A549 (cell line): ENCODE measurements at regions not wholly inside any gene's neighbourhood (a gene's known extent, or its start where the extent isn't known, plus 50 kb on each side); places are given as distances from the start of the nearest gene placed in this dataset.

Experiments
- ATAC-seq, 2 experiments: fragments of 200-7000 bp in 1 of 2; fragments of >200 bp in 1 of 2; cut with Nextera tagmentation in 1 of 2; cut with Tn5 transposase in 1 of 2; 3 replicates each; pipeline versions ENCODE4 v1.8.0 to v1.9.1; 2018 to 2020; ENCODE audit warnings: mild to moderate bottlenecking in 1 of 2, moderate library complexity in 1 of 2
- CTCF ChIA-PET: fragments of 300-600 bp; sonication (Branson Sonifier 250); formaldehyde crosslinking; extraction: SDS; loops from one replicate; lab custom pipeline; 2021; ENCODE audit warnings: antibody characterized with exemption, inconsistent platforms; lab: Yijun Ruan, JAX
- POLR2A ChIA-PET: fragments of 350-600 bp; formaldehyde crosslinking; extraction: SDS; loops from one replicate; lab custom pipeline; 2021; ENCODE audit warnings: antibody characterized with exemption, inconsistent platforms; lab: Yijun Ruan, JAX
- DNase-seq, 2 experiments: peaks; one replicate each; pipeline versions ENCODE4 v3.0.0 to v3.0.0-alpha.2; 2011 to 2016; ENCODE audit warnings: low read depth in 1 of 2, low spot score in 1 of 2
- FAIRE-seq: peaks from 2 replicates; lab custom pipeline; 2011; peaks lifted over from hg19 to GRCh38; lab: Jason Lieb, UNC
- H3K27ac ChIP-seq, 2 experiments: fragments of >200 bp; sonication (Bioruptor Twin); formaldehyde crosslinking; 3 replicates each; pipeline ENCODE4 v1.5.1; 2016 to 2017
- H3K4me1 ChIP-seq: fragments of >200 bp; sonication (Bioruptor Twin); formaldehyde crosslinking; 3 replicates; pipeline ENCODE4 v1.6.1; 2016
- H3K4me2 ChIP-seq: fragments of >200 bp; sonication (Bioruptor Twin); formaldehyde crosslinking; 3 replicates; pipeline ENCODE4 v1.6.1; 2016
- H3K4me3 ChIP-seq: fragments of >200 bp; sonication (Bioruptor Twin); formaldehyde crosslinking; 3 replicates; pipeline ENCODE4 v1.5.1; 2016
- H3K9me3 ChIP-seq: fragments of >200 bp; sonication (Bioruptor Twin); formaldehyde crosslinking; 3 replicates; pipeline ENCODE4 v1.6.1; 2016
- CBX8 ChIP-seq: fragments of 200-600 bp; sonication (generic); IDR thresholded peaks from 2 replicates; pipeline ENCODE4 v1.6.1; 2016
- CHD2 ChIP-seq: fragments of 150-350 bp; IDR thresholded peaks from 2 replicates; pipeline ENCODE4 v1.6.1; 2014; ENCODE audit warnings: low read length; ENCODE audit not compliant: partially characterized antibody
- EHMT2 ChIP-seq: fragments of 200-600 bp; sonication (generic); IDR thresholded peaks from 2 replicates; pipeline ENCODE4 v1.6.1; 2016; ENCODE audit warnings: antibody characterized with exemption, low read depth, mild to moderate bottlenecking, moderate library complexity
- EP300 ChIP-seq, 2 experiments: fragments of >200 bp; sonication (Bioruptor Twin); formaldehyde crosslinking; IDR thresholded peaks; 2 replicates in 1 of 2; 3 replicates in 1 of 2; pipeline ENCODE4 v1.6.1; 2016 to 2017
- FOSB ChIP-seq: fragments of 250-450 bp; sonication (Bioruptor Pico); IDR thresholded peaks from 2 replicates; pipeline ENCODE4 v1.5.0; 2020; ENCODE audit warnings: mild to moderate bottlenecking, moderate library complexity
- FOSL2 ChIP-seq, 2 experiments: fragments of 450-650 bp in 1 of 2; fragments of >200 bp in 1 of 2; sonication (Bioruptor Twin) in 1 of 2; formaldehyde crosslinking; IDR thresholded peaks; 2 replicates each; pipeline versions ENCODE4 v1.5.0 to v1.6.1; 2016 to 2020; ENCODE audit warnings: mild to moderate bottlenecking in 1 of 2, moderate library complexity in 1 of 2
- FOXS1 ChIP-seq: fragments of 250-450 bp; sonication (Bioruptor Pico); IDR thresholded peaks from 2 replicates; pipeline ENCODE4 v1.5.0; 2020; ENCODE audit warnings: mild to moderate bottlenecking, moderate library complexity
- HDAC2 ChIP-seq: fragments of 200-600 bp; sonication (generic); IDR thresholded peaks from 2 replicates; pipeline ENCODE4 v1.6.1; 2016
- HEYL ChIP-seq: fragments of 250-450 bp; sonication (Bioruptor Pico); IDR thresholded peaks from 2 replicates; pipeline ENCODE4 v1.8.0; 2021; ENCODE audit warnings: mild to moderate bottlenecking, moderate library complexity
- HOXB5 ChIP-seq: fragments of 250-450 bp; sonication (Bioruptor Pico); IDR thresholded peaks from 2 replicates; pipeline ENCODE4 v1.5.0; 2020; ENCODE audit warnings: mild to moderate bottlenecking, moderate library complexity
- KDM1A ChIP-seq: fragments of 200-600 bp; sonication (generic); IDR thresholded peaks from 2 replicates; pipeline ENCODE4 v1.6.1; 2016; ENCODE audit warnings: low read depth, mild to moderate bottlenecking
- KDM5A ChIP-seq: fragments of 200-600 bp; sonication (generic); IDR thresholded peaks from 2 replicates; pipeline ENCODE4 v1.6.1; 2016; ENCODE audit warnings: antibody characterized with exemption, mild to moderate bottlenecking
- MAFK ChIP-seq: fragments of 450-650 bp; IDR thresholded peaks from 2 replicates; pipeline ENCODE4 v1.6.1; 2014; ENCODE audit not compliant: partially characterized antibody
- MAZ ChIP-seq: fragments of 150-350 bp; IDR thresholded peaks from 2 replicates; pipeline ENCODE4 v1.6.1; 2014; ENCODE audit warnings: antibody characterized with exemption, low read depth, low read length, borderline replicate concordance
- MYC ChIP-seq: IDR thresholded peaks from 2 replicates; pipeline ENCODE4 v1.6.1; 2012; ENCODE audit warnings: mild to moderate bottlenecking, inconsistent platforms, low read length, improper control_type of control experiment, borderline replicate concordance
- NFE2L2 ChIP-seq: fragments of 150-350 bp; conservative IDR thresholded peaks from 2 replicates; pipeline ENCODE4 v1.6.1; 2014; ENCODE audit warnings: low read length
- NPAS2 ChIP-seq: fragments of 250-450 bp; sonication (Bioruptor Pico); IDR thresholded peaks from 2 replicates; pipeline ENCODE4 v1.8.0; 2022; ENCODE audit warnings: mild to moderate bottlenecking, moderate library complexity, borderline replicate concordance
- POLR2AphosphoS2 ChIP-seq: conservative IDR thresholded peaks from 2 replicates; pipeline ENCODE4 v1.6.1; 2012; ENCODE audit warnings: low read length, improper control_type of control experiment, inconsistent platforms
- RCOR1 ChIP-seq: fragments of 150-350 bp; IDR thresholded peaks from 2 replicates; pipeline ENCODE4 v1.6.1; 2014; ENCODE audit warnings: antibody characterized with exemption, low read length, low read depth
- RFX5 ChIP-seq: fragments of 450-650 bp; IDR thresholded peaks from 2 replicates; pipeline ENCODE4 v1.7.1; 2014; ENCODE audit warnings: antibody characterized with exemption, mild to moderate bottlenecking, moderate library complexity
- SMC3 ChIP-seq: fragments of >200 bp; sonication (Bioruptor Twin); formaldehyde crosslinking; IDR thresholded peaks from 3 replicates; pipeline ENCODE4 v1.6.1; 2018; ENCODE audit warnings: inconsistent platforms
- TFCP2L1 ChIP-seq: fragments of 250-450 bp; sonication (Bioruptor Pico); IDR thresholded peaks from 2 replicates; pipeline ENCODE4 v1.5.0; 2021; ENCODE audit warnings: mild to moderate bottlenecking
- TP53 ChIP-seq: fragments of 250-450 bp; sonication (Bioruptor Pico); IDR thresholded peaks from 2 replicates; pipeline ENCODE4 v1.5.0; 2021; ENCODE audit warnings: mild to moderate bottlenecking, moderate library complexity
- ZC3H11A ChIP-seq: fragments of 450-650 bp; IDR thresholded peaks from 2 replicates; pipeline ENCODE4 v1.6.1; 2014; ENCODE audit warnings: antibody characterized with exemption, mild to moderate bottlenecking
- ZNF302 ChIP-seq: fragments of 250-450 bp; sonication (Bioruptor Pico); IDR thresholded peaks from 2 replicates; pipeline ENCODE4 v1.9.0; 2021; ENCODE audit warnings: inconsistent platforms, mild to moderate bottlenecking, moderate library complexity
- ZSCAN20 ChIP-seq: fragments of 250-450 bp; sonication (Bioruptor Pico); IDR thresholded peaks from 2 replicates; pipeline ENCODE4 v1.8.0; 2022; ENCODE audit warnings: mild to moderate bottlenecking, moderate library complexity
- WGBS: methylation state at CpG from one replicate; pipeline ENCODE4 v1.1.6; 2017; ENCODE audit errors: missing lambda C conversion rate; 5-methylcytosine and 5-hydroxymethylcytosine counted together
- TF ChIP-seq, protein P1 (sequence below): IDR thresholded peaks from 2 replicates; pipeline ENCODE4 v1.6.1; 2012
- TF ChIP-seq, protein P2 (sequence below): fragments of 250-450 bp; sonication (Bioruptor Pico); IDR thresholded peaks from 2 replicates; pipeline ENCODE4 v1.5.0; 2021; ENCODE audit warnings: mild to moderate bottlenecking, moderate library complexity, borderline replicate concordance
- TF ChIP-seq, protein P3 (sequence below): IDR thresholded peaks from 2 replicates; pipeline ENCODE4 v1.6.1; 2012; ENCODE audit warnings: low read depth, borderline replicate concordance
- TF ChIP-seq, protein P4 (sequence below): fragments of >200 bp; sonication (Bioruptor Twin); formaldehyde crosslinking; IDR thresholded peaks from 2 replicates; pipeline ENCODE4 v1.6.1; 2016

DNA sequence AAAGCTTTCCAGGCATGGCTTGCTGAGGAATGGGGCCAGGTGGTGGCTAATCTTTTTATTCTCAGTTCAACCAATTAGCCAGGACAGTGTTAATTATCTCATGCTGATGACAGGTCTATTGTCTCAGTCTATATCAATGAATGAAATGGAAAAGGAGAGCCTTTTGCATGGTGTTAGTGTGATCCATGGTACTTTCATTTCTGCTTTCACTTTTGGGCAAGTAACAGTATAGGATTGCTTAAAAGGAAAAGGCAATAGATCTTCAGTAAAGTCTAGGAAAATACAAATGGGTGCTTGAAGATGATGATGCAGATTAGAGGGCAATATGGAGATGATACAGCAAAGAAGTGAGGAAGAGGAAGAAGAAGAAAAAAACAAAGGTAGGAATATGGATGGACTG lies 430.3 kb downstream of the TFAP2A start:
- Histone ChIP-seq H3K4me2 (no peak overlapping the region), H3K27ac (no peak overlapping the region), H3K4me1 (no peaks in the 10 kb centered on the region), H3K4me3 (no peak overlapping the region), H3K9me3 (0 out of 3 replicates have a peak, but pooled peaks cover 8% of the 10 kb centered on the region)
- CTCF ChIA-PET = no interaction called here
- TF ChIP-seq MYC (no peak), ZC3H11A (no peak), HDAC2 (no peak), SMC3 (no peak), KDM1A (no peak), EP300 (IDR thresholded peaks at IDR 0.05) (no peak), KDM5A (no peak), FOXS1 (CRISPR knock-in tag) (no peak), ZNF302 (CRISPR knock-in tag) (no peak), RCOR1 (no peak), EHMT2 (no peak), MAFK (no peak), NFE2L2 (no peak)
- TF ChIP-seq, protein P1, sequence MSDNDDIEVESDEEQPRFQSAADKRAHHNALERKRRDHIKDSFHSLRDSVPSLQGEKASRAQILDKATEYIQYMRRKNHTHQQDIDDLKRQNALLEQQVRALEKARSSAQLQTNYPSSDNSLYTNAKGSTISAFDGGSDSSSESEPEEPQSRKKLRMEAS = no peak
- TF ChIP-seq, protein P2, sequence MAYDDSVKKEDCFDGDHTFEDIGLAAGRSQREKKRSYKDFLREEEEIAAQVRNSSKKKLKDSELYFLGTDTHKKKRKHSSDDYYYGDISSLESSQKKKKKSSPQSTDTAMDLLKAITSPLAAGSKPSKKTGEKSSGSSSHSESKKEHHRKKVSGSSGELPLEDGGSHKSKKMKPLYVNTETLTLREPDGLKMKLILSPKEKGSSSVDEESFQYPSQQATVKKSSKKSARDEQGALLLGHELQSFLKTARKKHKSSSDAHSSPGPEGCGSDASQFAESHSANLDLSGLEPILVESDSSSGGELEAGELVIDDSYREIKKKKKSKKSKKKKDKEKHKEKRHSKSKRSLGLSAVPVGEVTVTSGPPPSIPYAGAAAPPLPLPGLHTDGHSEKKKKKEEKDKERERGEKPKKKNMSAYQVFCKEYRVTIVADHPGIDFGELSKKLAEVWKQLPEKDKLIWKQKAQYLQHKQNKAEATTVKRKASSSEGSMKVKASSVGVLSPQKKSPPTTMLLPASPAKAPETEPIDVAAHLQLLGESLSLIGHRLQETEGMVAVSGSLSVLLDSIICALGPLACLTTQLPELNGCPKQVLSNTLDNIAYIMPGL (CRISPR knock-in tag) = no peak
- TF ChIP-seq, protein P3, sequence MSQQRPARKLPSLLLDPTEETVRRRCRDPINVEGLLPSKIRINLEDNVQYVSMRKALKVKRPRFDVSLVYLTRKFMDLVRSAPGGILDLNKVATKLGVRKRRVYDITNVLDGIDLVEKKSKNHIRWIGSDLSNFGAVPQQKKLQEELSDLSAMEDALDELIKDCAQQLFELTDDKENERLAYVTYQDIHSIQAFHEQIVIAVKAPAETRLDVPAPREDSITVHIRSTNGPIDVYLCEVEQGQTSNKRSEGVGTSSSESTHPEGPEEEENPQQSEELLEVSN = no peak
- TF ChIP-seq, protein P4, sequence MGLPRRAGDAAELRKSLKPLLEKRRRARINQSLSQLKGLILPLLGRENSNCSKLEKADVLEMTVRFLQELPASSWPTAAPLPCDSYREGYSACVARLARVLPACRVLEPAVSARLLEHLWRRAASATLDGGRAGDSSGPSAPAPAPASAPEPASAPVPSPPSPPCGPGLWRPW = no peak
- no peak for ATAC-seq
- no peak for FAIRE-seq
- no peak for DNase-seq
- POLR2A ChIA-PET = no interaction called here

DNA sequence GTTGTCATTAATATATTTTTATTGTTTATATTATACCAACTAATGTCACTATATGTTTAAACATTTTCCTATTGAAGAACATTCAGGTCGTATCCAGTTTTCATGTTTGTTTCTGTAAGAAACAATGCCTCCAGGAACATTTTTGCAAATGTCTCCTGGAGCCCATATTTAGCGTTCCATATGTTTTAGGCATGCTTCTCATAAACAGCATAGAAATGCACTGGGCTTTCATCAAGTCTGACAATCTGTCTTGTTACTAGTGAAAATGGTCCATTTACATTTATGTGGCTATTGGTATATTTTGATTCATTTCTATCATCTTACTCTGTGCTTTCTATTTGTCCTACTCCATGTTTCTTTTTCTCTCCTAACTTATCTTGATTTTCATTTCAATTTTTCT lies 431.7 kb downstream of the TFAP2A start:
- H3K4me3 ChIP-seq = no peak overlapping the region
- H3K4me1 ChIP-seq = no peaks in the 10 kb centered on the region
- 0 out of 3 replicates have a peak, but pooled peaks cover 8% of the 10 kb centered on the region for H3K9me3 ChIP-seq
- ATAC-seq (no peak), FAIRE-seq (no peak), DNase-seq (no peak)
- H3K27ac ChIP-seq = no peak overlapping the region
- no peak overlapping the region for H3K4me2 ChIP-seq
- POLR2A ChIA-PET = no interaction called here
- CTCF ChIA-PET = no interaction called here
- TF ChIP-seq, protein P2 (CRISPR knock-in tag) = no peak
- TF ChIP-seq POLR2AphosphoS2 (no peak), HEYL (CRISPR knock-in tag) (no peak), ZSCAN20 (CRISPR knock-in tag) (no peak), NFE2L2 (no peak), HDAC2 (no peak), SMC3 (no peak), RCOR1 (no peak), HOXB5 (no peak), RFX5 (no peak), FOSL2 (IDR thresholded peaks at IDR 0.05) (no peak), FOSL2 (CRISPR knock-in tag; IDR thresholded peaks at IDR 0.05) (no peak), MAZ (no peak), KDM1A (no peak), CBX8 (no peak), NPAS2 (CRISPR knock-in tag) (no peak), CHD2 (no peak), TFCP2L1 (CRISPR knock-in tag) (no peak), TP53 (CRISPR knock-in tag) (no peak), FOSB (CRISPR knock-in tag) (no peak)
- TF ChIP-seq, protein P4 = no peak
- WGBS = 72% methylated on average over 2 of the region's 2 CpGs
